ENCODE measurements at regions not wholly inside any gene's neighbourhood (a gene's known extent, or its start where the extent isn't known, plus 50 kb on each side); places are given as distances from the start of the nearest gene placed in this dataset.
"Not testable (repeated sequence)": the region's sequence is repeated elsewhere in the genome, so short reads cannot be mapped to it uniquely, and the experiment has no call there.

- DNase-seq = no peak
Observed at GRCh38 chr2:226467221-226467620, 332.4 kb downstream of the IRS1 start.

- DNase-seq = no peak
Observed at GRCh38 chr2:226466589-226466988, 333.0 kb downstream of the IRS1 start.

- no peak for DNase-seq
Observed at GRCh38 chr2:226466124-226466523, 333.5 kb downstream of the IRS1 start.

GRCh38 chr2:226464380-226464779 lies 335.2 kb downstream of the IRS1 start:
- DNase-seq = no peak

GRCh38 chr2:226463154-226463553 lies 336.5 kb downstream of the IRS1 start:
- DNase-seq = no peak

GRCh38 chr2:226461981-226462380 lies 337.6 kb downstream of the IRS1 start:
- no peak for DNase-seq

- not testable (repeated sequence) for DNase-seq
Observed at GRCh38 chr2:226456144-226456543, 343.5 kb downstream of the IRS1 start.

GRCh38 chr2:226452768-226453167 lies 346.9 kb downstream of the IRS1 start:
- no peak for DNase-seq

- no peak for DNase-seq
Observed at GRCh38 chr2:226451486-226451885, 348.1 kb downstream of the IRS1 start.

GRCh38 chr2:226450141-226450540 lies 349.5 kb downstream of the IRS1 start:
- DNase-seq = no peak

GRCh38 chr2:226447338-226448300 lies 352.0 kb downstream of the IRS1 start:
- no peak for DNase-seq

GRCh38 chr2:226446406-226447001 lies 353.1 kb downstream of the IRS1 start:
- no peak for DNase-seq

- no peak for DNase-seq
Observed at GRCh38 chr2:226445216-226445861, 354.3 kb downstream of the IRS1 start.

GRCh38 chr2:226443112-226443511 lies 356.5 kb downstream of the IRS1 start:
- DNase-seq = no peak

- no peak for DNase-seq
Observed at GRCh38 chr2:226440127-226440918, 359.3 kb downstream of the IRS1 start.

GRCh38 chr2:226439337-226439736 lies 360.3 kb downstream of the IRS1 start:
- DNase-seq = no peak

- no peak for DNase-seq
Observed at GRCh38 chr2:226435146-226435545, 364.5 kb downstream of the IRS1 start.

- no peak for DNase-seq
Observed at GRCh38 chr2:226434702-226435101, 364.9 kb downstream of the IRS1 start.

- DNase-seq = no peak
Observed at GRCh38 chr2:226431288-226431948, 368.2 kb downstream of the IRS1 start.

- no peak for DNase-seq
Observed at GRCh38 chr2:226429476-226429875, 370.1 kb downstream of the IRS1 start.

GRCh38 chr2:226427538-226428307 lies 371.9 kb downstream of the IRS1 start:
- no peak for DNase-seq

Data from activated naive CD4-positive, alpha-beta T cell (primary cell).